Peyer's patch (tissue), 4 donors: ENCODE measurements at regions not wholly inside any gene's neighbourhood (a gene's known extent, or its start where the extent isn't known, plus 50 kb on each side); places are given as distances from the start of the nearest gene placed in this dataset.

Source experiments
- POLR2A ChIP-seq, 2 donors: fragments of 450-650 bp; IDR thresholded peaks; one replicate each; pipeline ENCODE4 v1.5.1; 2017; ENCODE audit warnings: antibody characterized with exemption in 2 of 2, mild to moderate bottlenecking in 2 of 2, moderate library complexity in 2 of 2
- TF ChIP-seq, protein P1 (sequence below), 6 experiments: fragments of 450-650 bp in 4 of 6; fragments of 200-600 bp in 2 of 6; sonication (generic) in 1 of 6; IDR thresholded peaks; one replicate each; pipeline ENCODE4 v1.5.1; 2017 to 2019; ENCODE audit warnings: antibody characterized with exemption in 6 of 6, mild to moderate bottlenecking in 3 of 6, moderate library complexity in 1 of 6

DNA sequence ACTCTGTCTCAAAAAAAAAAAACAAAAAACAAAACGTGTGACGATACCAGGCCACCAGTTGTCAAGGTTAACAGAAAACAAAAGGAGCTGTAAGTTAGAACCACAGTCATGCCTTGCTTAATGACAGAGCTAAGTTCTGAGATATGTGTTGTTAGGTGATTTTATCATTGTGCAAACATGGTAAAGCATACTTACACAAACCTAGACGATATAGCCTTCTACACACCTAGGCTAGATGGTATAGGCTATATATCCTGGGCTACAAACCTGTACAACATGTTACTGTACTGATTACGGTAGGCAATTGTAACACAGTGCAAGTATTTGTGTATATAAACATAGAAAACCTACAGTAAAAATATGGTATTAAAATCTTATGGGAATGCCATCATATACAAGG is 564.2 kb downstream of the HTR7 start:
- TF ChIP-seq, protein P1, sequence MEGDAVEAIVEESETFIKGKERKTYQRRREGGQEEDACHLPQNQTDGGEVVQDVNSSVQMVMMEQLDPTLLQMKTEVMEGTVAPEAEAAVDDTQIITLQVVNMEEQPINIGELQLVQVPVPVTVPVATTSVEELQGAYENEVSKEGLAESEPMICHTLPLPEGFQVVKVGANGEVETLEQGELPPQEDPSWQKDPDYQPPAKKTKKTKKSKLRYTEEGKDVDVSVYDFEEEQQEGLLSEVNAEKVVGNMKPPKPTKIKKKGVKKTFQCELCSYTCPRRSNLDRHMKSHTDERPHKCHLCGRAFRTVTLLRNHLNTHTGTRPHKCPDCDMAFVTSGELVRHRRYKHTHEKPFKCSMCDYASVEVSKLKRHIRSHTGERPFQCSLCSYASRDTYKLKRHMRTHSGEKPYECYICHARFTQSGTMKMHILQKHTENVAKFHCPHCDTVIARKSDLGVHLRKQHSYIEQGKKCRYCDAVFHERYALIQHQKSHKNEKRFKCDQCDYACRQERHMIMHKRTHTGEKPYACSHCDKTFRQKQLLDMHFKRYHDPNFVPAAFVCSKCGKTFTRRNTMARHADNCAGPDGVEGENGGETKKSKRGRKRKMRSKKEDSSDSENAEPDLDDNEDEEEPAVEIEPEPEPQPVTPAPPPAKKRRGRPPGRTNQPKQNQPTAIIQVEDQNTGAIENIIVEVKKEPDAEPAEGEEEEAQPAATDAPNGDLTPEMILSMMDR (IDR thresholded peaks at IDR 0.05) = no peak
- TF ChIP-seq POLR2A (IDR thresholded peaks at IDR 0.05) = no peak
